IMR-90 (cell line): ENCODE measurements at regions not wholly inside any gene's neighbourhood (a gene's known extent, or its start where the extent isn't known, plus 50 kb on each side); places are given as distances from the start of the nearest gene placed in this dataset.

ENCODE experiments used
- ATAC-seq: fragments of 200-7000 bp; cut with Tn5 transposase; 2 replicates; pipeline ENCODE4 v1.9.1; 2020; ENCODE audit warnings: low read depth, mild to moderate bottlenecking, moderate library complexity
- BruUV-seq: library from RNA; stranded (reverse); fragments of 400-500 nt; replicated peaks from 2 replicates; lab custom pipeline; 2021; lab: Mats Ljungman, UMichigan
- CTCF ChIA-PET: fragments of 300-600 bp; formaldehyde crosslinking; extraction: SDS; loops from one replicate; lab custom pipeline; 2021; ENCODE audit warnings: antibody characterized with exemption; lab: Yijun Ruan, JAX
- POLR2A ChIA-PET: fragments of 300-600 bp; sonication (Branson Sonifier 250); formaldehyde crosslinking; loops from one replicate; lab custom pipeline; 2022; ENCODE audit warnings: antibody characterized with exemption; ENCODE audit not compliant: unreplicated experiment; lab: Charles Lee
- DNase-seq: peaks from one replicate; pipeline ENCODE4 v3.0.0; 2013
- H2AFZ ChIP-seq: replicated peaks from 2 replicates; pipeline ENCODE3; 2013; ENCODE audit warnings: low read length, mild to moderate bottlenecking; ENCODE audit not compliant: poor library complexity
- H2AK5ac ChIP-seq: 2 replicates; pipeline ENCODE4 v1.6.1; 2013; ENCODE audit warnings: low read depth, low read length, inconsistent platforms
- H2AK9ac ChIP-seq: replicated peaks from 2 replicates; pipeline ENCODE3; 2013; ENCODE audit warnings: mild to moderate bottlenecking, low read depth, low read length, moderate library complexity; ENCODE audit not compliant: poor library complexity
- H2BK120ac ChIP-seq: 2 replicates; pipeline ENCODE4 v1.6.1; 2013; ENCODE audit warnings: low read depth, low read length, inconsistent platforms
- H2BK15ac ChIP-seq: 3 replicates; pipeline ENCODE4 v1.6.1; 2013; ENCODE audit warnings: low read depth, low read length, inconsistent platforms
- H2BK20ac ChIP-seq: 2 replicates; pipeline ENCODE4 v1.6.1; 2013; ENCODE audit warnings: low read depth, mild to moderate bottlenecking, inconsistent platforms, low read length, moderate library complexity
- H2BK5ac ChIP-seq: 2 replicates; pipeline ENCODE4 v1.6.1; 2013; ENCODE audit warnings: mild to moderate bottlenecking, low read depth, low read length, inconsistent platforms; ENCODE audit not compliant: poor library complexity, severe bottlenecking
- H3K14ac ChIP-seq: replicated peaks from 2 replicates; pipeline ENCODE4 v1.6.1; 2013; ENCODE audit warnings: low read depth, low read length, inconsistent platforms
- H3K18ac ChIP-seq: 2 replicates; pipeline ENCODE4 v1.6.1; 2013; ENCODE audit warnings: low read depth, low read length, control low read depth
- H3K23ac ChIP-seq: 2 replicates; pipeline ENCODE4 v1.6.1; 2013; ENCODE audit warnings: low read depth, low read length, inconsistent platforms
- H3K27ac ChIP-seq: 2 replicates; pipeline ENCODE4 v1.5.1; 2013; ENCODE audit warnings: mild to moderate bottlenecking, control low read depth, low read length; ENCODE audit not compliant: insufficient read depth
- H3K27me3 ChIP-seq: 2 replicates; pipeline ENCODE4 v1.6.1; 2013; ENCODE audit warnings: low read length; ENCODE audit not compliant: control insufficient read depth, insufficient read depth
- H3K36me3 ChIP-seq: 2 replicates; pipeline ENCODE4 v1.6.1; 2013; ENCODE audit warnings: low read length, mixed read lengths; ENCODE audit not compliant: control insufficient read depth, insufficient read depth
- H3K4ac ChIP-seq: 2 replicates; pipeline ENCODE4 v1.6.1; 2013; ENCODE audit warnings: low read depth, low read length, inconsistent platforms
- H3K4me1 ChIP-seq: 2 replicates; pipeline ENCODE4 v1.6.1; 2013; ENCODE audit warnings: low read length, mixed read lengths; ENCODE audit not compliant: control insufficient read depth, insufficient read depth
- H3K4me2 ChIP-seq: 2 replicates; pipeline ENCODE4 v1.6.1; 2013; ENCODE audit warnings: low read depth, mild to moderate bottlenecking, control low read depth, low read length, moderate library complexity
- H3K4me3 ChIP-seq: 2 replicates; pipeline ENCODE4 v1.5.1; 2013; ENCODE audit warnings: low read depth, mild to moderate bottlenecking, control low read depth, low read length, moderate library complexity; ENCODE audit not compliant: insufficient read depth
- H3K56ac ChIP-seq: 2 replicates; pipeline ENCODE4 v1.6.1; 2013; ENCODE audit warnings: low read length, inconsistent platforms; ENCODE audit not compliant: insufficient read depth; ENCODE audit errors: extremely low read depth
- H3K79me1 ChIP-seq, 2 experiments: 2 replicates each; pipeline ENCODE4 v1.6.1; 2013; ENCODE audit warnings: low read length in 2 of 2, inconsistent platforms in 1 of 2, low read depth in 1 of 2
- H3K9ac ChIP-seq: 2 replicates; pipeline ENCODE4 v1.6.1; 2013; ENCODE audit warnings: low read depth, low read length, control low read depth
- H3K9me1 ChIP-seq: 2 replicates; pipeline ENCODE4 v1.6.1; 2013; ENCODE audit warnings: low read length, inconsistent platforms; ENCODE audit not compliant: insufficient read depth
- H3K9me3 ChIP-seq: 2 replicates; pipeline ENCODE4 v1.6.1; 2013; ENCODE audit warnings: low read length; ENCODE audit not compliant: control insufficient read depth, insufficient read depth
- H4K20me1 ChIP-seq: 2 replicates; pipeline ENCODE4 v1.6.1; 2013; ENCODE audit warnings: low read length, inconsistent platforms; ENCODE audit not compliant: insufficient read depth
- H4K5ac ChIP-seq: 2 replicates; pipeline ENCODE4 v1.6.1; 2013; ENCODE audit warnings: mild to moderate bottlenecking, low read depth, low read length, control low read depth
- H4K8ac ChIP-seq, 2 experiments: 2 replicates each; pipeline ENCODE4 v1.6.1; 2013; ENCODE audit warnings: low read depth in 2 of 2, low read length in 2 of 2, control low read depth in 1 of 2, inconsistent platforms in 1 of 2
- H4K91ac ChIP-seq: 2 replicates; pipeline ENCODE4 v1.6.1; 2013; ENCODE audit warnings: low read depth, low read length, inconsistent platforms; ENCODE audit not compliant: insufficient read depth
- BHLHE40 ChIP-seq: fragments of 150-350 bp; IDR thresholded peaks from 2 replicates; pipeline ENCODE4 v1.6.1; 2016; ENCODE audit warnings: mild to moderate bottlenecking, low read depth, low read length
- CEBPB ChIP-seq: IDR thresholded peaks from 2 replicates; pipeline ENCODE4 v1.6.1; 2012; ENCODE audit warnings: low read depth, low read length, improper control_type of control experiment
- CHD1 ChIP-seq: IDR thresholded peaks from 2 replicates; pipeline ENCODE4 v1.6.1; 2012; ENCODE audit warnings: low read depth, low read length, improper control_type of control experiment
- POLR2A ChIP-seq: IDR thresholded peaks from 2 replicates; pipeline ENCODE4 v1.6.1; 2012; ENCODE audit warnings: mild to moderate bottlenecking, low read depth, low read length
- RCOR1 ChIP-seq: IDR thresholded peaks from 2 replicates; pipeline ENCODE4 v1.6.1; 2012; ENCODE audit warnings: mild to moderate bottlenecking, low read length, improper control_type of control experiment; ENCODE audit not compliant: insufficient replicate concordance
- SMC3 ChIP-seq: fragments of 150-350 bp; IDR thresholded peaks from 2 replicates; pipeline ENCODE4 v1.6.1; 2016; ENCODE audit warnings: low read depth, mild to moderate bottlenecking, antibody characterized with exemption, low read length, moderate library complexity
- dilution Hi-C: fragments of 300-500 bp; cut with HindIII; formaldehyde crosslinking; loops from one replicate; pipeline ENCODE4 v1.14.3; 2018; ENCODE audit warnings: low sequenced_read_pairs; ENCODE audit not compliant: unreplicated experiment
- in situ Hi-C: fragments of 300-500 bp; cut with MboI; formaldehyde crosslinking; loops from 3 replicates; pipeline ENCODE4 v1.14.3; 2019; ENCODE audit warnings: low sequenced_read_pairs, inconsistent platforms, mixed read lengths
- intact Hi-C: fragments of 100-400 bp; cut with micrococcal nuclease; formaldehyde crosslinking; loops from 2 replicates; pipeline ENCODE4 v1.10.0; 2022

- POLR2A ChIA-PET, result no interaction called here
- Histone ChIP-seq H3K4me2 (no peak overlapping the region), H4K5ac (no peak overlapping the region; the same call in 1 of the 2 replicates), H2BK5ac (no peak overlapping the region), H3K79me1 (no peaks in the 10 kb centered on the region), H2BK20ac (no peak overlapping the region), H3K4me3 (no peak overlapping the region), H3K9me1 (no peaks in the 10 kb centered on the region), H3K9ac (no peak overlapping the region), H2AK9ac (no peak overlapping the region), H3K4ac (no peak overlapping the region), H3K23ac (no peak overlapping the region), H3K4me1 (peaks cover 2% of the 10 kb centered on the region; the same call in 1 of the 2 replicates), H2BK15ac (no peak overlapping the region), H3K27ac (no peak overlapping the region), H3K18ac (no peak overlapping the region; the same call in 1 of the 2 replicates), H4K8ac (no peak overlapping the region), H2AFZ (no peak overlapping the region), H3K27me3 (no peaks in the 10 kb centered on the region), H3K36me3 (no peaks in the 10 kb centered on the region), H4K20me1 (no peaks in the 10 kb centered on the region), H2BK120ac (no peak overlapping the region), H3K9me3 (no peaks in the 10 kb centered on the region), H3K56ac (no peak overlapping the region), H2AK5ac (no peak overlapping the region), H4K91ac (no peak overlapping the region), H3K14ac (no peak overlapping the region)
- DNase-seq, result no peak
- in situ Hi-C loops, result no loop called here
- ATAC-seq, result no peak
- dilution Hi-C loops, result no loop called here
- intact Hi-C loops, result no loop called here
- no TSS peak for BruUV-seq
- no peak for TF ChIP-seq CEBPB
- no peak for TF ChIP-seq RCOR1
- no peak for TF ChIP-seq SMC3
- TF ChIP-seq BHLHE40, result no peak
- TF ChIP-seq CHD1, result no peak
- no peak for TF ChIP-seq POLR2A
- CTCF ChIA-PET, result no interaction called here
These were observed 443.6 kb downstream of the PLPP3 start for GRCh38 chr1:56135864-56136147.
